ENCODE measurements at regions not wholly inside any gene's neighbourhood (a gene's known extent, or its start where the extent isn't known, plus 50 kb on each side); places are given as distances from the start of the nearest gene placed in this dataset.

DNA sequence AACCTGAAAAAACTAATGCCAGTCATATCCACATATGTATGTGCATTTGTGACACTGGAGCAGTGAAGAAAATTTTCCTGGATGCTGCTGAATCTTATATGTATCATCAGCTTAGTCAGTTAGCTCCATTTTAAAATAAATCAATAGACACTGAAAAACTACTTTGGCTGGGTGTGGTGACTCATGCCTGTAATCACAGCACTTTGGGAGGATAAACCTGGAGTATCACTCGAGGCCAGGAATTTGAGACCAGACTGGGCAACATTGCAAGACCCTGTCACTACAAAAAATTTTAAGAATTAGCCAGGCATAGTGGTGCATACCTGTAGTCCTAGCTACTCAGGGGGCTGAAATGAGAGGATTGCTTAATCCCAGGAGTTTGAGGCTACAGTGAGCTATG lies 511.0 kb upstream of the TLE4 start:
- dilution Hi-C loops (cut with MboI; ENCODE audit: extremely low pct_ligation_motif_present, low sequenced_read_pairs) = no loop called here
- ChIA-PET POLR2A (no interaction called here), CTCF (no interaction called here)
- Histone ChIP-seq H3K4me1 (ENCODE audit: control insufficient read depth, extremely low read depth, insufficient read depth, low read length) (no peaks in the 10 kb centered on the region), H3K4me2 (ENCODE audit: insufficient read depth, low read length) (no peak overlapping the region), H3K79me2 (ENCODE audit: control insufficient read depth, insufficient read depth, low read length) (no peaks in the 10 kb centered on the region), H3K9ac (replicated peaks; ENCODE audit: extremely low read depth, insufficient read depth, low read length) (no peak overlapping the region), H3K27me3 (ENCODE audit: control insufficient read depth in 2 of 2, insufficient read depth in 2 of 2, low read length in 2 of 2) (no peaks in the 10 kb centered on the region), H2AFZ (ENCODE audit: low read depth, low read length) (no peak overlapping the region), H3K36me3 (ENCODE audit: control insufficient read depth in 2 of 2, extremely low read depth in 1 of 2, insufficient read depth in 2 of 2, low read length in 2 of 2) (no peaks in the 10 kb centered on the region), H3K9me3 (replicated peaks; ENCODE audit: control insufficient read depth, insufficient read depth, low read length) (no peaks in the 10 kb centered on the region), H3K9me1 (replicated peaks; ENCODE audit: control insufficient read depth, extremely low read depth, insufficient read depth, low read length) (no peaks in the 10 kb centered on the region), H4K20me1 (replicated peaks; ENCODE audit: control insufficient read depth, extremely low read depth, insufficient read depth, low read length) (no peaks in the 10 kb centered on the region), H3K4me3 (replicated peaks in 1 of 3; ENCODE audit: insufficient read depth in 1 of 3, low read depth in 1 of 3, low read length in 3 of 3) (no peak overlapping the region), H3K27ac (ENCODE audit: insufficient read depth, low read depth, low read length) (no peak overlapping the region)
- FAIRE-seq (no peak), DNase-seq (ENCODE audit: low read depth, low spot score) (no peak)
- TF ChIP-seq POLR2AphosphoS5 (IDR thresholded peaks at IDR 0.05; ENCODE audit: insufficient read depth, low read depth, low read length) (no peak), GATA2 (IDR thresholded peaks at IDR 0.05; ENCODE audit: insufficient read depth, insufficient read length, low read depth, low read length) (no peak), POLR2A (IDR thresholded peaks at IDR 0.05; ENCODE audit: low read depth, low read length) (no peak), JUN (IDR thresholded peaks at IDR 0.05; ENCODE audit: borderline replicate concordance, insufficient read depth, insufficient read length, low read depth) (no peak), EZH2 (IDR thresholded peaks at IDR 0.05; ENCODE audit: borderline replicate concordance, low read depth, low read length, severe bottlenecking) (no peak), FOS (IDR thresholded peaks at IDR 0.05; ENCODE audit: borderline replicate concordance, insufficient read depth, low read length) (no peak), MYC (IDR thresholded peaks at IDR 0.05; ENCODE audit: low read depth, low read length) (no peak)
- TF ChIP-seq, protein P1, sequence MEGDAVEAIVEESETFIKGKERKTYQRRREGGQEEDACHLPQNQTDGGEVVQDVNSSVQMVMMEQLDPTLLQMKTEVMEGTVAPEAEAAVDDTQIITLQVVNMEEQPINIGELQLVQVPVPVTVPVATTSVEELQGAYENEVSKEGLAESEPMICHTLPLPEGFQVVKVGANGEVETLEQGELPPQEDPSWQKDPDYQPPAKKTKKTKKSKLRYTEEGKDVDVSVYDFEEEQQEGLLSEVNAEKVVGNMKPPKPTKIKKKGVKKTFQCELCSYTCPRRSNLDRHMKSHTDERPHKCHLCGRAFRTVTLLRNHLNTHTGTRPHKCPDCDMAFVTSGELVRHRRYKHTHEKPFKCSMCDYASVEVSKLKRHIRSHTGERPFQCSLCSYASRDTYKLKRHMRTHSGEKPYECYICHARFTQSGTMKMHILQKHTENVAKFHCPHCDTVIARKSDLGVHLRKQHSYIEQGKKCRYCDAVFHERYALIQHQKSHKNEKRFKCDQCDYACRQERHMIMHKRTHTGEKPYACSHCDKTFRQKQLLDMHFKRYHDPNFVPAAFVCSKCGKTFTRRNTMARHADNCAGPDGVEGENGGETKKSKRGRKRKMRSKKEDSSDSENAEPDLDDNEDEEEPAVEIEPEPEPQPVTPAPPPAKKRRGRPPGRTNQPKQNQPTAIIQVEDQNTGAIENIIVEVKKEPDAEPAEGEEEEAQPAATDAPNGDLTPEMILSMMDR (IDR thresholded peaks at IDR 0.05; ENCODE audit: extremely low read depth in 1 of 2, insufficient read depth in 1 of 2, low read depth in 1 of 2, low read length in 2 of 2) = no peak
- TF ChIP-seq, protein P2, sequence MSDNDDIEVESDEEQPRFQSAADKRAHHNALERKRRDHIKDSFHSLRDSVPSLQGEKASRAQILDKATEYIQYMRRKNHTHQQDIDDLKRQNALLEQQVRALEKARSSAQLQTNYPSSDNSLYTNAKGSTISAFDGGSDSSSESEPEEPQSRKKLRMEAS (IDR thresholded peaks at IDR 0.05; ENCODE audit: insufficient read depth, insufficient read length) = no peak
- BruUV-seq (replicated peaks) = no TSS peak
- intact Hi-C loops (cut with micrococcal nuclease) = no loop called here
